GM21619 (cell line): ENCODE measurements at regions not wholly inside any gene's neighbourhood (a gene's known extent, or its start where the extent isn't known, plus 50 kb on each side); places are given as distances from the start of the nearest gene placed in this dataset.
A peak's percentile ranks its signal among the peaks of the same experiment; 100 is the strongest.

ENCODE experiments used
- ATAC-seq: cut with Tn5 transposase; IDR thresholded peaks from one replicate; pipeline ENCODE4 v1.9.1; 2021; ENCODE audit not compliant: unreplicated experiment

DNA sequence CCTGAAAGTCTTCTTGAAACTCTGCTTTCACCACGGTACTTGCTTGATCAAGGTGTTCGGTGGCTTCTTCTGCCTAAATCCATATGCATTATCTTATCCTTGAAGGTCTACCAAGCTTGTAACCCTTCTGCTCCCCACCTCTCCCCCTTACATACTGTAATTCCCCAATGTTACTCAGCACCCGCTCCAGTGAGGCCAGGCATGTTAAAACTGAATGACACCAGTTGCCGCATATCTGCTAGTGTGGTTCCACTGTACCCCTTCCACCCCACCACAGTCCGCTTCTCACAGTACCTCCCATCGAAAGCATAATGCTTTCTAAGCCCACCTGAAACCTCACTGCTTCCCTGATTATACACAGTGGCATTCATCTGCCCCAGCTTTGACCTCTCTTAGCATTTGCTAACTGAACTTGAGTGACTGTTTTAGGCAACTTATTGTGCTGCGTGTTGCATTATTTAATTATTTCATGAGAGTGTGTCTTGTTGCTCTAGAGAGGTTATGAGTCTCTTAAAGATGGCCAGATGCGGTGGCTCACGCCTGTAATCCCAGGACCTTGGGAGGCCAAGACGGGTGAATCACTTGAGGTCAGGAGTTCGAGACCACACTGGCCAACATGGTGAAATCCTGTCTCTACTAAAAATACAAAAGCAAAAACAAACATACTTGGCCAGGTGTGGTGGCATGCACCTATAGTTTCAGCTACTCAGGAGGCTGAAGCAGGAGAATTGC, 87.6 kb upstream of the MBNL2 start:
- no peak for ATAC-seq

DNA sequence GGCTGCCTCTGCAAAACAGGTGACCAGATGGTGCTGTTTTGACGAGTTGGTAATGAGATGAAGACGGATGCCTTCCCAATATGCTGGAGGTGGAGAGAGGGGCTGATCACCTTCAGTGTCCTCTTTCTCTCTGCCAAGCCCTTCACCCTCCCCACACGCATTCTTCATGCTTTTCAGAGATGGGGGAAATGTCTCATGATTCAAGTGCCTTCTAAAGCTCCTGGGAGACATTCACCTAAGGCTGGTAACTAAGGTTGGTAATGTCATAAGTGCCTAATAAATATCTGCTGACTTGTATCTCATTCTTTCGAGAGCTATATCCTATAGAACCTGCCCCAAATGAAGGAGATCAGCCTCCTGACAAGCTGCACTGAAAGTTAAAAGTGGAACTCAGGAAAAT, 86.2 kb upstream of the MBNL2 start:
- ATAC-seq, result no peak

DNA sequence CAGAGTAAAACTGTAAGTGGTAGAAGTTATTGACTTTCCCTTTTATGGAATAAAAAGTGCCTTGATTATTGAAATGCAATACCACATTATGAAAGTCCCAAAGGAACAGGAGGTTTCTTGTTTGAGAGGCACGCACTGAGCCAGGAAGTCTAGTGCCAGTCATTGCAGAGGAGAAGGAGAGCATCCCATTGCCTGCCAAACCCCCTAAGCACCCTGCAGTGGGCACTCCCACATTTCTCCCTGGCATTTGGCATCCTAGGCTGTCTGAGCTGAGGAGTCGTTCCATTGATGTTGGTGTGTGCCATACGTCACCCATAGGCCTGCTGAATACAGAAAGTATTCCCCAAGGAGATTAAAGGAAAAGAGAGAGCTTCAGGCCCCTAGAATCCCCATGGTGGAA, 85.7 kb upstream of the MBNL2 start:
- ATAC-seq, result no peak

DNA sequence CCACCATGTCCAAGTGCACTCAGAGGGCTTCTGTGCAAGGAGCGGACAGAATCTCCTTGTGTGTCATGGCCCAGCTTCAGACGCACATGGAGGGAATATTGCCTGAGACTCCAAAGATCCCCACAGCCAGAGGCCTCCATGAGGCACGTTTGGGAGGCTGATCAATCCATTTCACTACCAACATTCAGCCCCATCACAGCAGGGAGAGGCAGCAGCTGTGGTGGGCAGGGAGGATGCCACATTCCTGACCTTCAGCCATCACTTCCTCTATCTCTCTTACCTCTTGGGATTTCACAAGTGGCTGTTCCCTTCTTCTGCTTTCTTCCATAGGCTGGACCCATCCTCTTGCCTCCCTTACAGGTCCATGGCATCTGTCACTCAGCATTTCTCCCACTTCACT, 82.4 kb upstream of the MBNL2 start:
- no peak for ATAC-seq

DNA sequence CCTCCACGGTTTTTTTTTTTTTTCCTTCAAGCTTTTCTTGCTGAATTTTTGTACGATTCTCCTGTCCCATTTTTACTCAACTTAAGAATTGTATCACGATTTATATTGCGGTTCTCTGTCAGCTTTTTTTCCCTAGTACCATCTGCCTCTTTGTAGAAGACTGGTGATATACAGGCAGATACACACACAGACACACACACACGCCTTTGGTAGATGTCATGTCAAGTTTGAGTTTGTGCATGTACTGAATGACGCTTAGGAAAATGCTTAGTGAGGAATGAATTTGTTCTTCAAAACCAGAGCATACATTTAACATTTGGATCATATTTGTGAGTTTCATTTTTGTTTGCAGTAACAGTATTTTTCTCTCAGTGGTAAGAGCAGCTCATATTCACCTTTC, 82.0 kb upstream of the MBNL2 start:
- no peak for ATAC-seq

DNA sequence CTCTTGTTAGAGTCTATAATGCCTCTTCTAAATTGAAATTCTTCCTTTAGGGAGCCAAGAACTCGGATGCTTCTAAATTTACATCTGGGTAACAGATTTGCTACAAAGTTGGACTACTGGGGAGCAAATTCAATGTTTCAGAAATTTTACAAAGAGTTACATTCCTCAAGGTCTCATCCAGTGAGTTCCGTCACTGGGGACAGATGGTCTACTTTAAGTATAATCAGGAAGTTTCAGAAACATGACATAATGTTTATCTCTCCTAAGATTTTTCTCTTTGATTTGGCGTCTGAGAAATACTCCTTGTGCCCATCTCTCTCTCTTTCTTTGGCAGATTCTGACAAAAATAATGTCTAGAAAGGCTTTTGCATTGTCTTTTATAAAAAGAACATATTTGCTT, 81.5 kb upstream of the MBNL2 start:
- ATAC-seq, result no peak

DNA sequence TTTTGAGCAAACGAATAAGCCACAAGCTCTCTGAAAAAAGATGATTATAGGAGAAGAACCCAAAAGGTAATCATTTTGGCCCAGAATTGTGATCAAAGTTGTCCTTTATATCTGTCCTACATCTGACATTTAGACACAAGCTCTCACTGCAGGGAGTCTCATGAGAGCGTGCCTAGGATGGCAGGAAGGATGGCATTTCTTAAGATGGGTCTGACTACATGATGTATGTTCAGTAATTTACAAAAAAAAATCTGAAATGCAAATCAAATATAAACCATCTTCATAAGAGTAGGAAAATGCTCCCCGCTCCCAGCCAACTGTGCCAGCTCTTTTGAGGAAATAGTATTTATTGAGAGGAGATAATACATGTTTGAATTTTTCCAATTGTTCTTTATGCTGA, 81.0 kb upstream of the MBNL2 start:
- no peak for ATAC-seq

DNA sequence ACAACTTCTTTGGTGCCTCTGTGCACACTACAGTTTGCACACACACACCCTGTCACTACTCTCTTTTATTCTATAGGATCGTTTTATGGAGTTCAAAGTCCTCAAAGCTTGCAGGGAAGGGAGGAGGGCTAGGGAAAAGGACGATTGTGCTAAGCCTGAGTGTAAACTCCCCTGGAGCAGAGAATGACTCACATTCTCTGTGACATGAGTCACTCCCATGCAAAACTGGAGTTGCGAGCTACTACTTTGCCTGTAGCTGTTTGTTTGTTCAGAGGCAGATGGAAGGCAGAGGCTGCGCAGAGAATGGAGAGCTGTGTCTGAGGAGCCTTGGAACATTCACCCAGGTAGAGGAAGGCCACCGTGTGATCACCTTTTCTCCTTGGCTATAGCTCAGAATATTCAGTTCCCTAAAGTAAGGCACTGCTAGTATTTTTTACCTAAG, 80.5 kb upstream of the MBNL2 start:
- peak; percentile 98 for ATAC-seq

DNA sequence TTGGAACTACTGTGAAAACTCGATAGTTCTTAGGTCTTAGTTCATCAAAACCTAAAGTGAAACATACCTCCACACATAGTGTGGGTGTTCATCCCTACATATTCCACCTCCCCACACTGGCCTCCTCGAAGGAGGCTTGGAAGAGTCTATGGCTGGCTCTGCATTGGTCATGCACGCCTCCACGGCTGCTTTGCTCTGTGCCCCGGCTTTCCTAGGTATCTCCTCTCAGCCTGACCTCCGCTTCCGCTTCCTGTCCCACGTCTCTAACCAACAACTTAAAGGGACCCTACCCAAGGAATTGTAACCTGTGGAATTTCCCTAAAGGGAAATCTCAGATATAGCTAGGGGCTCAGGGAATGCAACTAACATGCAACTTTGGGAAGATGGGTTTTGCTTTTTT, 79.7 kb upstream of the MBNL2 start:
- ATAC-seq, result no peak

DNA sequence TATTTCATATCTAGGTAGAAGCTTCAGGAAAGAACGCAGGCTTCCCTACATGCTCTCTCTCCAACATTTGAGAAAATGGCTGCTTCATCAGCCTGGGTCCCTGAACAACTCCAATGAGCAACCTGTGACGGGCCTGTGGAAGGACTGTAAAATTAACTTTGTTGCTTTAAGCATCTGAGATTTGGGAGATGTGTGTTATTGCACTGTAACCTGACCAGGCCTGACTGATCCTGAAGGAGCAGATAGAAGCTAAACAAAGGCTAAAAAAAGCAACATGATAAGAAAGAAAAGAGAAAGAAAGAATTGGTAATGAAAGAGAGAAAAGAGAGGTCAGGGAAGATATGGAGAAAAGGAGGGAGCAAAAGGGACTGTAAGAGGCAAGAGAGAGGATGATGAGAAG, 77.1 kb upstream of the MBNL2 start:
- ATAC-seq, result no peak

DNA sequence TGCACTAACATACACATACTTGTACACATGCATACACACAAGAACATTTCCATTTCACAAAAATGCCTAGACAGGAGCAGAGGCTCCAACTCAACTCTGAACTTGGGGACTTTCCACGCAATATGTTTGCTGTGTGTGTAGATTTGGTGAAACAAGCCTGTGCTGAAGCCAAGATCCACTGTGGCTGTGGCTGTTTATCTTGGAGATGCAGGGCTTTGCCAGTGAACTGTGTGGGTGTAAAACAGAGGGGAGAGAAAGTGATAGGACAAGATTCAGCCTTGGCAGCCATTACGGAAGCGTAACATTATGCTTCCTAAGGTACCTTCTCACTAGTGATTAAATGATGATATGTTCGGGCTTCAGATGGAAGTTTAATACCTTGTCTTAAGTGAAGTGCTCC, 73.2 kb upstream of the MBNL2 start:
- no peak for ATAC-seq

DNA sequence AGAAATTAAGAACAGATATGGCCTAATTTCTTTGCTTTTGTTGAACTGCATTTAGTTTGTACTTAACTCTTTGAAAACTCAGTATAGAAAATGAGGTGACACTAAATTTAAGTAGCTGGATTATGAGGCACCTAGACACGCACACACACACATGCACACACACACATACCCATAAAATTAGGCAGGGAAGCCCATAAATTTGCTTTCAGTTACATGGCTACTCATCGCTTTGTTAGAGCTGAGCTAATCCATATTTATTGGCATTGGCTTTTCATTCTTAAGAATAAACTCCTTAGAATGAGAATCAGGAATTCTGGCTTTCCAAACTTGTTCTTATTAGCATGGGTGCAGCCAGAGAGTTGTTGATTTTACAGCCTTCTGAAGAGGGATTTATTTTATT, 61.7 kb upstream of the MBNL2 start:
- ATAC-seq, result no peak

DNA sequence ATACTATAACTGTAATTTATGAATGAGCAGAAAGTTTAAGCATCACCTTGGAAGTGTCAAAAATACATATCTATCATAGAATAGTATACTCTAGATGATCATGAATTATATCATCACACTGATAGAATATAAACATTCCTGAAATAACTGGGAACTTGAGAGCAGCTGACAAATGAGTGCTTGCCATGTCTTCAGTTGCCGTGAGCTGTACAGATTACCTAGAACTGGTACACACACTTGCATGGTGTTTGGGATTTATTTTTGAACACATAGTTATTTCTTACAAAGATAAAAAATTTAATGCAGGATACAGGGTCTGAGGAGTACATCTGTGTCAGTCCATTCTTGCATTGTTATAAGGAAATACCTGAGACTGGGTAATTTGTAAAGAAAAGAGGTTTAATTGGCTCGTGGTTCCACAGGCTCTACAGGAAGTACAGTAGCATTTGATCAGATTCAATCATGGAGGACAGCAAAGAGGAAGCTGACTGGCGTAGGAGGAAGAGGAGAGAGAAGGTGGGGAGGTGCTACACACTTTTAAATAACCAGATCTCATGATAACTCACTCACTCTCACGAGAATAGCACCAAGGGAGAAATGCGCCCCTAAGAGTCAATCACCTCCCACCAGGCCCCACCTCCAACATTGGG, 60.4 kb upstream of the MBNL2 start:
- ATAC-seq, result no peak

DNA sequence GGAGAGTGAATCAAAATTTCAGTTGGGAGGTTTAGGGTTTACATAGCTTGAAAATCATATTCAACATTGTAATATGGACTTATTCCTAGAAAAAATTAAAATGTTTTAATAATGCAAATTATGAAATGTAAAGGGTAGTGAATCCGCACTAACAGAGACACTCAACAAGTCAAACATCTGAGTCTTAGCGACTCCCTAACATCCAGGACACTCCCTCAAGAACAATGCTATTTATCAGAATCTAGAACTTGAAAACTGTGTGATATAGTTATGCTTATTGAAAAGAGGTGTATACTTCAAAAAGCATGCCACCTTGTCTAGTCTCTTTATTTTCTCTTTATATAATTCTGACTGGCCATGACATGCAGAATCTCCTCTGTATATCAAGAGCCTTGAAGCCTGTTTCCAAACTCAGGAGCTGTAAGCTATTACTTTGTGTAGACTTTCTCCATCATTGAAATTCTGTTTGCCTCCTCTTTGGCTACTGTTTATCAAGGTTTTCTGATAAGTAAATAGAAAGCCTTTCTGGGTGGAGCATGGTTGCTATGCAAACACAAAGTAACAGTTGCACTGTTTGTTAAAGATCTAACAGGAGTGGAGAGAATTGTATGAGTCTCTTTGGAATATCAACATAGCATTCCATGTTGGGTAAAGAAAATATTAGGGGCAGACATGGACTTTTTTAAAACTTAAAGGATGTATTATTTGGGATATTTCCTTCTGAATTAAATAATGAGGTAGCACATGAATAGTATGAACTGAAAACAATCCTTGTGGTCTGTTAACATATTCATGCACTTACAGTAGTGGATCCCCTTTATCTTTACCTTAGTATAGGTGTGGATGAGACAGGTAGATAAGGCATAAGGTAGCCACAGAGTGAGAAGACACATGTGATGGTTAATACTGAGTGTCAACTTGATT, 56.4 kb upstream of the MBNL2 start:
- no peak for ATAC-seq

DNA sequence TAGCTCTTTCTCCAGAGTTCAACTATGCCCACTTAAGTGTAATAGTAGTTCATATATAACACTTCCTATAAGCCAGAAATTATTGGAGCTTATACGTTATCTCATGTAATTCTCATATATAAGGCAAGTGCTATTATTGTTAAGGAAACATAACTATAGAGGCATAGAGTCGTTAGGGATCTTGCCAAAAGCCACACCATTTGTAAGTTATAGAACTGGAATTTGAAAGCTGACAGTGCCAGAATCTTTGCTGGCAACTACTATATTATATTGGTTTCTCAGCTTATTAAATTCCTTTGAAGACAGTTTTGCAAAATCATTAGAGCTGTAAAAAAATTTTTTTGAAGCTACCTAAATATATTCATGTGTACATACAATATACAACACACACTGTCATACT, 51.0 kb upstream of the MBNL2 start:
- no peak for ATAC-seq
